ENCODE measurements at regions not wholly inside any gene's neighbourhood (a gene's known extent, or its start where the extent isn't known, plus 50 kb on each side); places are given as distances from the start of the nearest gene placed in this dataset.

DNA sequence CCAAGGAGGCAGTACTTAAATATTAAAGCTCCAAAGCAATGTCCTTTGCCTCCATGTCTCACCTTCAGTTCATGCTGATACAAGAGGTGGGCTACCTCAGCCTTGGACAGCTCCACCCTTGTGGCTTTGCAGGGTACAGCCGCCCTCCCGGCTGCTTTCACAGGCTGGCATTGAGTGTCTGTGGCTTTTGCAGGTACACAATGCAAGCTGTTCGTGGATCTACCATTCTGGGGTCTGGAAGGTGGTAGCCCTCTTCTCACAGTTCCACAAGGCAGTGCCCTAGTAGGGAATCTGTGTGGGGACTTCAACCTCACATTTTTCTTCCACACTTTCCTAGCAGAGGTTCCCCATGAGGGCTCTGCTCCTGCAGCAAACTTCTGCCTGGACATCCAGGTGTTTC, 324.8 kb downstream of the COL11A1 start:
- TF ChIP-seq, protein P1, sequence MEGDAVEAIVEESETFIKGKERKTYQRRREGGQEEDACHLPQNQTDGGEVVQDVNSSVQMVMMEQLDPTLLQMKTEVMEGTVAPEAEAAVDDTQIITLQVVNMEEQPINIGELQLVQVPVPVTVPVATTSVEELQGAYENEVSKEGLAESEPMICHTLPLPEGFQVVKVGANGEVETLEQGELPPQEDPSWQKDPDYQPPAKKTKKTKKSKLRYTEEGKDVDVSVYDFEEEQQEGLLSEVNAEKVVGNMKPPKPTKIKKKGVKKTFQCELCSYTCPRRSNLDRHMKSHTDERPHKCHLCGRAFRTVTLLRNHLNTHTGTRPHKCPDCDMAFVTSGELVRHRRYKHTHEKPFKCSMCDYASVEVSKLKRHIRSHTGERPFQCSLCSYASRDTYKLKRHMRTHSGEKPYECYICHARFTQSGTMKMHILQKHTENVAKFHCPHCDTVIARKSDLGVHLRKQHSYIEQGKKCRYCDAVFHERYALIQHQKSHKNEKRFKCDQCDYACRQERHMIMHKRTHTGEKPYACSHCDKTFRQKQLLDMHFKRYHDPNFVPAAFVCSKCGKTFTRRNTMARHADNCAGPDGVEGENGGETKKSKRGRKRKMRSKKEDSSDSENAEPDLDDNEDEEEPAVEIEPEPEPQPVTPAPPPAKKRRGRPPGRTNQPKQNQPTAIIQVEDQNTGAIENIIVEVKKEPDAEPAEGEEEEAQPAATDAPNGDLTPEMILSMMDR (IDR thresholded peaks at IDR 0.05; ENCODE audit: control insufficient read depth, extremely low read depth, insufficient read depth) = no peak
- no peak overlapping the region for H3K4me3 ChIP-seq (ENCODE audit: low read depth, low read length)
- DNase-seq (ENCODE audit: low read depth) = no peak

DNA sequence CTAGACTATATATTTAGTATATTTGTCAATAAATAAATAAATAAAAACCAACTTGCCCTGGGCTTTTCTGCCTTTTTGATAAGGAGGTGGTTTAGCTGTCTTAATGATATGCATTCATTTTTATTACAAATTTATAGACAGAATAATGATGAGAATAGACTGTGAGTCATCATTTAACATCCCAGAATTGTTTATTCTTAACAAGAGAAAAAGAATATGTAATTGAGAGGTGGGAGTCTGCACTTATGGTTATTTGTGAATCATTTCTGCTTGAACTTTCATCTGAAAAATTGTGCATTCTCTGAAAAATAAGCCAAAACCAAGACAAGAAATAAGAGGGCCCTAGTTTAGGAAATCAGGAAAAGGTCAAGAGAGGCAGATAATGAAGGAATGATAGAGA, 326.2 kb downstream of the COL11A1 start:
- TF ChIP-seq, protein P1 (IDR thresholded peaks at IDR 0.05; ENCODE audit: control insufficient read depth, extremely low read depth, insufficient read depth) = no peak
- H3K4me3 ChIP-seq (ENCODE audit: low read depth, low read length) = no peak overlapping the region
- DNase-seq (ENCODE audit: low read depth) = no peak

DNA sequence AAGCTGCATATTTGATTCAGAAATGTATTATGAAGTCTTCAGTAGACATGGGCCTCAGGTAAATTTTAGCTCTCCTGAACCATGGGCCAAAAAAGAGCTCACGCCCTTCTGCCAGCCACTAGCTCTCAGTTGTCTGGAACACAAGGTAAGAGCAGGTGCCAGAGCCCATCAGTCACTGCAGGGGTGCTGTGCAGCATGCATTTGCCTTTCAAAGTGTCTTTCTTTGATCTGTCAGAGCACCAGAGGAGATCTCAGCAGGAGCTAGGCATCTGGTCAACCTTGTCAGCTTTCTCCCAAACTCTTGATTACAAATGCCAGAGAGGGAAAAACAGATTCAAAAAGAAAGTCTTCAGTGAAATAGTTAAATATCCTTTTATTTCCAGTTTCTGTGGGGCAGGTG, 332.3 kb downstream of the COL11A1 start:
- TF ChIP-seq, protein P1 (IDR thresholded peaks at IDR 0.05; ENCODE audit: control insufficient read depth, extremely low read depth, insufficient read depth) = no peak
- no peak overlapping the region for H3K4me3 ChIP-seq (ENCODE audit: low read depth, low read length)
- DNase-seq (ENCODE audit: low read depth) = no peak

DNA sequence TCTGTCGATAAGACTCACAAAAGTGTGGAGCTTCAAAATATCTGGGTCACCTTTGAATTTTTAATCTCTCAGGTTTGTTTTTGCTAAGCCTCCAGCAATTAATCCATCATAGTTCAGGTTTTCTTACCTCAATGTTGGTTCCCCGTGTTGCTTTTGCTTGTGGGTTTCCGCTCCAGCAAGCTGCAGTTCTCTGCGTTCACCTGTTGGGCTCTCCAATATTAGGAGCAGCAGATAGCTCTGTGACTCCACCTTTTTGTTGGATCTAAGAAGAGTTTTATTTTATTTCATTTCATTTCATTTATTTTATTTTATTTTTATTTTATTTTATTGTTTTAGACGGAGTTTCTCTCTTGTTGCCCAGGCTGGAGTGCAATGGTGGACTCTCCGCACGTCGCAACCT, 335.5 kb downstream of the COL11A1 start:
- TF ChIP-seq, protein P1 (IDR thresholded peaks at IDR 0.05; ENCODE audit: control insufficient read depth, extremely low read depth, insufficient read depth) = 0 out of 2 replicates have a peak, but pooled peaks have one; percentile 10
- no peak overlapping the region for H3K4me3 ChIP-seq (ENCODE audit: low read depth, low read length)
- no peak for DNase-seq (ENCODE audit: low read depth)

DNA sequence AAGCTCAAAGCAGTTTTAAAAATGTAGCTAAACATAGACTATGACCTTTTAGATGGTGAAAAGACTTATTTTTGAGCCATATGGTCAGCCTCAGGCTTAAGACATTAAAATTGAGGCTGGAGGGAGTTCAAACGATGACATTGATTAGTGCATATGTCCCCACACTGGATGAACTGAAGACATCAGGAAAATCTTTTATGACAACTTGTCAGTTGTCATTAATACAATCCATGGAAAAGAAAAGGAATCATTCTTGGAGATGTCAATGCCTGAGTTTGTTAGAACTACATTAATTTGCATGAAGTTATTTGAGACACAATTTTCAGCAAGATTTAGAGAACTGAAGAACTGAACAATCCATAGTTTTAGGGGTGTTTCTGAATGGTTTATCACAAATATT, 349.9 kb downstream of the COL11A1 start:
- DNase-seq (ENCODE audit: low read depth) = no peak
- H3K4me3 ChIP-seq (ENCODE audit: low read depth, low read length) = no peak overlapping the region
- TF ChIP-seq, protein P1 (IDR thresholded peaks at IDR 0.05; ENCODE audit: control insufficient read depth, extremely low read depth, insufficient read depth) = no peak

DNA sequence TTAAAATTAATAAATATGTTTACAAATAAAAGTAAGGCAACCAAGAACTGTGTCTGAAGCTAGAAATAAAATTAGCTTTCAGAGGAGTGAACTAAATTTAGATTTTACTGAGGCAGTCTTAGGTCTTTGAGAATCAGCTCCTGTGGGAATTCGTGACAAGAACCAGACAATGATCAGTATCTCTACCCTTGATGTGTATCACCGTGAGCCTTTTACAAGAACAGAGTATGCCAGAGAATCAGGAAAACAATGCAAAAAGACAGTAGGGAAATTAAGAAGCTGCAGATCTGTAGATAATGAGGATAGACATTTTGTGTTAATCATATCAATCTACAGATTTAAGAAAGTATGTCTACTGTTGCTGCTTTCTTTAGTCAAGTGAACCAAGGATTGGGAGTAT, 351.0 kb downstream of the COL11A1 start:
- no peak overlapping the region for H3K4me3 ChIP-seq (ENCODE audit: low read depth, low read length)
- TF ChIP-seq, protein P1 (IDR thresholded peaks at IDR 0.05; ENCODE audit: control insufficient read depth, extremely low read depth, insufficient read depth) = no peak
- no peak for DNase-seq (ENCODE audit: low read depth)

DNA sequence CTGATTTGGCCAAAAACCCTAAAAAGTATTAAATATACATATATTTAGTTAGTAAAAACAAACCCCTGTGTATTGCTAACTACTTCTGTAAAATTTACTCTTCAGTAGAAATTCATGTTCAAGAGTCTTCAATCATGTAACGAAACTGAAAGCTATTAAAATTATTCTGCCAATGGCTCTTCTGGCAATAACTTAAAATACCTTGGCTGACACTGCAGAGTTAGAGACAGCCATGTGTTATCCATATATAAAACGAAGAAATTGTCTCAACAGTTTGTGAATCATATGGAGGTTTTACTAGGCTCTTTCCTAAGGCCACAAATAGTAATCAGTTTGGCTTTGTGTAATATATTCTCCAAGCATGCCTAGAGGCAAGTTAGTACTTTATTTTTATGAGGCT, 357.2 kb downstream of the COL11A1 start:
- H3K4me3 ChIP-seq (ENCODE audit: low read depth, low read length) = no peak overlapping the region
- TF ChIP-seq, protein P1 (IDR thresholded peaks at IDR 0.05; ENCODE audit: control insufficient read depth, extremely low read depth, insufficient read depth) = no peak
- DNase-seq (ENCODE audit: low read depth) = no peak
